ENCODE measurements at regions not wholly inside any gene's neighbourhood (a gene's known extent, or its start where the extent isn't known, plus 50 kb on each side); places are given as distances from the start of the nearest gene placed in this dataset.

DNA sequence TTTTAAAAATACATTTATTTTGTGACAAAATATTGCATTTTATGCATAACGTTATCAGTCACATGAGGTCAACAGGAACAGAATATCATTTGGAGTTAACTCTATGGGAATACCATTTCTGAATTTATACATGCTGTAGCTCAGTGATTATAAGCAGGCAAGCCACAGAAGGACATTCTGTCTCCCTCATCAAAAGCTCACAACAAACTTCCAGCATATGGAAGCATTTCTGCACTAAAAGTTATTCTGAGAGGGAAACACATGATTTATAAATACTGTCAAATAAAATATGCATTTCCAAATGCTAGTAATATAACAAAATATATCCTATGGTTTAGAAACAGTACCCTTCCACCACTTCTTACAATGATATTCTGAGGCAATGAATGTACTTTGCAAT is 854.1 kb upstream of the B3GALT2 start:
- H3K4me3 ChIP-seq (replicated peaks in 1 of 2; ENCODE audit: low read depth in 1 of 2, low read length in 2 of 2): no peak overlapping the region
- no peak for TF ChIP-seq SP1 (IDR thresholded peaks at IDR 0.05; ENCODE audit: low read depth)
- TF ChIP-seq POLR2A (IDR thresholded peaks at IDR 0.05; ENCODE audit: borderline replicate concordance, extremely low read depth, insufficient read depth, insufficient read length): no peak
- TF ChIP-seq EZH2 (IDR thresholded peaks at IDR 0.05): no peak
- no peak for TF ChIP-seq FOSL1 (IDR thresholded peaks at IDR 0.05; ENCODE audit: low read depth)
- TF ChIP-seq EGR1 (IDR thresholded peaks at IDR 0.05; ENCODE audit: low read depth): no peak
- TF ChIP-seq POLR2AphosphoS5 (IDR thresholded peaks at IDR 0.05; ENCODE audit: low read depth, low read length): no peak
- no peak for TF ChIP-seq TCF7L2 (IDR thresholded peaks at IDR 0.05; ENCODE audit: borderline replicate concordance, extremely low read depth, insufficient read depth, insufficient read length)
- no peak for TF ChIP-seq SRF (IDR thresholded peaks at IDR 0.05; ENCODE audit: low read depth)
- TF ChIP-seq, protein P1, sequence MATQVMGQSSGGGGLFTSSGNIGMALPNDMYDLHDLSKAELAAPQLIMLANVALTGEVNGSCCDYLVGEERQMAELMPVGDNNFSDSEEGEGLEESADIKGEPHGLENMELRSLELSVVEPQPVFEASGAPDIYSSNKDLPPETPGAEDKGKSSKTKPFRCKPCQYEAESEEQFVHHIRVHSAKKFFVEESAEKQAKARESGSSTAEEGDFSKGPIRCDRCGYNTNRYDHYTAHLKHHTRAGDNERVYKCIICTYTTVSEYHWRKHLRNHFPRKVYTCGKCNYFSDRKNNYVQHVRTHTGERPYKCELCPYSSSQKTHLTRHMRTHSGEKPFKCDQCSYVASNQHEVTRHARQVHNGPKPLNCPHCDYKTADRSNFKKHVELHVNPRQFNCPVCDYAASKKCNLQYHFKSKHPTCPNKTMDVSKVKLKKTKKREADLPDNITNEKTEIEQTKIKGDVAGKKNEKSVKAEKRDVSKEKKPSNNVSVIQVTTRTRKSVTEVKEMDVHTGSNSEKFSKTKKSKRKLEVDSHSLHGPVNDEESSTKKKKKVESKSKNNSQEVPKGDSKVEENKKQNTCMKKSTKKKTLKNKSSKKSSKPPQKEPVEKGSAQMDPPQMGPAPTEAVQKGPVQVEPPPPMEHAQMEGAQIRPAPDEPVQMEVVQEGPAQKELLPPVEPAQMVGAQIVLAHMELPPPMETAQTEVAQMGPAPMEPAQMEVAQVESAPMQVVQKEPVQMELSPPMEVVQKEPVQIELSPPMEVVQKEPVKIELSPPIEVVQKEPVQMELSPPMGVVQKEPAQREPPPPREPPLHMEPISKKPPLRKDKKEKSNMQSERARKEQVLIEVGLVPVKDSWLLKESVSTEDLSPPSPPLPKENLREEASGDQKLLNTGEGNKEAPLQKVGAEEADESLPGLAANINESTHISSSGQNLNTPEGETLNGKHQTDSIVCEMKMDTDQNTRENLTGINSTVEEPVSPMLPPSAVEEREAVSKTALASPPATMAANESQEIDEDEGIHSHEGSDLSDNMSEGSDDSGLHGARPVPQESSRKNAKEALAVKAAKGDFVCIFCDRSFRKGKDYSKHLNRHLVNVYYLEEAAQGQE (IDR thresholded peaks at IDR 0.05; ENCODE audit: low read depth): no peak
- TF ChIP-seq, protein P2, sequence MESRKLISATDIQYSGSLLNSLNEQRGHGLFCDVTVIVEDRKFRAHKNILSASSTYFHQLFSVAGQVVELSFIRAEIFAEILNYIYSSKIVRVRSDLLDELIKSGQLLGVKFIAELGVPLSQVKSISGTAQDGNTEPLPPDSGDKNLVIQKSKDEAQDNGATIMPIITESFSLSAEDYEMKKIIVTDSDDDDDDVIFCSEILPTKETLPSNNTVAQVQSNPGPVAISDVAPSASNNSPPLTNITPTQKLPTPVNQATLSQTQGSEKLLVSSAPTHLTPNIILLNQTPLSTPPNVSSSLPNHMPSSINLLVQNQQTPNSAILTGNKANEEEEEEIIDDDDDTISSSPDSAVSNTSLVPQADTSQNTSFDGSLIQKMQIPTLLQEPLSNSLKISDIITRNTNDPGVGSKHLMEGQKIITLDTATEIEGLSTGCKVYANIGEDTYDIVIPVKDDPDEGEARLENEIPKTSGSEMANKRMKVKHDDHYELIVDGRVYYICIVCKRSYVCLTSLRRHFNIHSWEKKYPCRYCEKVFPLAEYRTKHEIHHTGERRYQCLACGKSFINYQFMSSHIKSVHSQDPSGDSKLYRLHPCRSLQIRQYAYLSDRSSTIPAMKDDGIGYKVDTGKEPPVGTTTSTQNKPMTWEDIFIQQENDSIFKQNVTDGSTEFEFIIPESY (IDR thresholded peaks at IDR 0.05; ENCODE audit: extremely low read depth, insufficient replicate concordance, low read length): no peak
- TF ChIP-seq, protein P3, sequence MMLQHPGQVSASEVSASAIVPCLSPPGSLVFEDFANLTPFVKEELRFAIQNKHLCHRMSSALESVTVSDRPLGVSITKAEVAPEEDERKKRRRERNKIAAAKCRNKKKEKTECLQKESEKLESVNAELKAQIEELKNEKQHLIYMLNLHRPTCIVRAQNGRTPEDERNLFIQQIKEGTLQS (IDR thresholded peaks at IDR 0.05): no peak
- no peak for TF ChIP-seq CEBPB (IDR thresholded peaks at IDR 0.05; ENCODE audit: low read depth)
- no peak for TF ChIP-seq RAD21 (IDR thresholded peaks at IDR 0.05; ENCODE audit: low read depth)
- TF ChIP-seq JUND (IDR thresholded peaks at IDR 0.05): no peak
- TF ChIP-seq, protein P4, sequence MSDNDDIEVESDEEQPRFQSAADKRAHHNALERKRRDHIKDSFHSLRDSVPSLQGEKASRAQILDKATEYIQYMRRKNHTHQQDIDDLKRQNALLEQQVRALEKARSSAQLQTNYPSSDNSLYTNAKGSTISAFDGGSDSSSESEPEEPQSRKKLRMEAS (IDR thresholded peaks at IDR 0.05): no peak
- TF ChIP-seq, protein P5, sequence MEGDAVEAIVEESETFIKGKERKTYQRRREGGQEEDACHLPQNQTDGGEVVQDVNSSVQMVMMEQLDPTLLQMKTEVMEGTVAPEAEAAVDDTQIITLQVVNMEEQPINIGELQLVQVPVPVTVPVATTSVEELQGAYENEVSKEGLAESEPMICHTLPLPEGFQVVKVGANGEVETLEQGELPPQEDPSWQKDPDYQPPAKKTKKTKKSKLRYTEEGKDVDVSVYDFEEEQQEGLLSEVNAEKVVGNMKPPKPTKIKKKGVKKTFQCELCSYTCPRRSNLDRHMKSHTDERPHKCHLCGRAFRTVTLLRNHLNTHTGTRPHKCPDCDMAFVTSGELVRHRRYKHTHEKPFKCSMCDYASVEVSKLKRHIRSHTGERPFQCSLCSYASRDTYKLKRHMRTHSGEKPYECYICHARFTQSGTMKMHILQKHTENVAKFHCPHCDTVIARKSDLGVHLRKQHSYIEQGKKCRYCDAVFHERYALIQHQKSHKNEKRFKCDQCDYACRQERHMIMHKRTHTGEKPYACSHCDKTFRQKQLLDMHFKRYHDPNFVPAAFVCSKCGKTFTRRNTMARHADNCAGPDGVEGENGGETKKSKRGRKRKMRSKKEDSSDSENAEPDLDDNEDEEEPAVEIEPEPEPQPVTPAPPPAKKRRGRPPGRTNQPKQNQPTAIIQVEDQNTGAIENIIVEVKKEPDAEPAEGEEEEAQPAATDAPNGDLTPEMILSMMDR (IDR thresholded peaks at IDR 0.05 in 2 of 3, conservative IDR thresholded peaks at IDR 0.05 in 1 of 3; ENCODE audit: borderline replicate concordance in 1 of 3, insufficient read depth in 1 of 3, low read depth in 2 of 3, low read length in 2 of 3): no peak
- no peak for TF ChIP-seq EZH2phosphoT487 (IDR thresholded peaks at IDR 0.05; ENCODE audit: borderline replicate concordance)
- H3K27me3 ChIP-seq (ENCODE audit: insufficient read depth, low read length): no peaks in the 10 kb centered on the region
- no peak overlapping the region for H3K4me2 ChIP-seq (ENCODE audit: low read length)
- DNase-seq (ENCODE audit: low read depth, low spot score): no peak
- H3K36me3 ChIP-seq (ENCODE audit: control insufficient read depth in 1 of 2, insufficient read depth in 2 of 2, low read length in 2 of 2): no peaks in the 10 kb centered on the region
- H3K4me1 ChIP-seq (ENCODE audit: control insufficient read depth in 1 of 2, insufficient read depth in 2 of 2, low read length in 2 of 2): no peaks in the 10 kb centered on the region
- BruUV-seq (replicated peaks): no TSS peak
- intact Hi-C loops (cut with micrococcal nuclease): no loop called here
- ChIA-PET POLR2A (interaction anchor here (1.0 kb wide), 1 partner anchor 14 kb away, joined by 4 read pairs; no protein-coding TSS in a partner anchor), CTCF (no interaction called here), RAD21 (ENCODE audit: low non-redundant PET in 1 of 2, low total read pairs in 2 of 2, uncharacterized antibody in 2 of 2, unreplicated experiment in 2 of 2) (no interaction called here)
- H3K9me3 ChIP-seq (ENCODE audit: control insufficient read depth in 1 of 2, insufficient read depth in 1 of 2, low read depth in 1 of 2, low read length in 2 of 2): no peaks in the 10 kb centered on the region
- no peak overlapping the region for H3K27ac ChIP-seq (ENCODE audit: low read depth, low read length)
- H3K9me2 ChIP-seq (ENCODE audit: insufficient read depth): no peaks in the 10 kb centered on the region
- H2AFZ ChIP-seq (ENCODE audit: low read depth, low read length, poor library complexity, severe bottlenecking): no peak overlapping the region
- no peak for ATAC-seq
- no peak overlapping the region for H3K9ac ChIP-seq (ENCODE audit: low read length)
- no peaks in the 10 kb centered on the region for H3K79me2 ChIP-seq (ENCODE audit: insufficient read depth, low read length)
- H4K20me1 ChIP-seq (ENCODE audit: insufficient read depth): no peaks in the 10 kb centered on the region

Measured in HCT116 (cell line).